AG09309 (cell line): ENCODE measurements at regions not wholly inside any gene's neighbourhood (a gene's known extent, or its start where the extent isn't known, plus 50 kb on each side); places are given as distances from the start of the nearest gene placed in this dataset.

ENCODE experiments used
- DNase-seq: peaks from one replicate; pipeline ENCODE4 v3.0.0-alpha.2; 2010; ENCODE audit warnings: low read depth
- H3K4me3 ChIP-seq: 2 replicates; pipeline ENCODE4 v1.5.1; 2011; ENCODE audit warnings: mild to moderate bottlenecking, low read depth, low read length, moderate library complexity; ENCODE audit not compliant: control insufficient read depth
- CTCF ChIP-seq: IDR thresholded peaks from 2 replicates; pipeline ENCODE4 v1.5.1; 2011; ENCODE audit warnings: mild to moderate bottlenecking, low read depth, low read length, inconsistent platforms; ENCODE audit not compliant: insufficient read depth, control insufficient read depth; ENCODE audit errors: missing control alignments

DNA sequence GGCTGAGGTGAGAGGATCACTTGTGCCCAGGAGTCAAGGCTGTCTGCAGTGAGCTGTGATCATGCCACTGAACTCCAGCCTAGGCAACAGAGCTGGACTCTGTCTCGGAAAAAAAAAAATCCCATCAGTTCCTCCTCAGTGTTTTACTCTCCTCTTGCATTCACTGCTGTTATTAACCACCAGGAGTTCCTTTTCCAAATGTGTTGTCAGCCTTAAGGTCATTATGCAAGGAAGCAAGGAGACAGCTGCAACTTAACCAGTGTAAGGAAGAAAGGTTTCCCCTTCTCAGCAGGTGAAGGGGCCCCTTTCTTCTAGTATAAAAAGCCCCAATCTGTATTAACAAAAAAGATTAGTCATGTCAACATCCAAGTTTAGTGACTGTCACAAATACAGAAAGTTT, 86.6 kb upstream of the LEP start:
- no peak for TF ChIP-seq CTCF
- no peak overlapping the region for H3K4me3 ChIP-seq
- DNase-seq, result no peak

- no peak overlapping the region for H3K4me3 ChIP-seq
- DNase-seq, result no peak
- no peak for TF ChIP-seq CTCF
These were observed 85.9 kb upstream of the LEP start for GRCh38 chr7:128155100-128155740.

GRCh38 chr7:128157906-128158305, 83.2 kb upstream of the LEP start:
- DNase-seq, result no peak
- no peak for TF ChIP-seq CTCF
- no peak overlapping the region for H3K4me3 ChIP-seq

DNA sequence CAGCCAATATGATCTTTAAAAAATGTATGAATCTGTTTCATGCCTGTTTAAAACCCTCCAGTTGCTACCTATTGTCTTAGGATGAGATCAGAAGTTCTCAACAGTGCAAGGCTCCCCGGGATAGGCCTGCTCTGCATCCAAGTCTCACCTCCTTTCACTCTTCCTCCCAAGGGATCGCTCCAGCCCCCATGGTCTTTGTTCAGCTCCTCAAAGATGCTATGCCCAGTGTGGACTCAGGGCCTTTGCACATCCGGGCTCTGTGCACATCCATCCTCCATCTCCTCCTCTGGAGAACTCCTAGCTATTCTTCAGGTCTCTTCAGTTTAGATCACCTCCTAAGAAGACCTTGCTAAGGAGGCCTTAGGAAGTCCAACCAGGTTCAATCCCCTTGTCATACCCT, 82.7 kb upstream of the LEP start:
- no peak for DNase-seq
- no peak for TF ChIP-seq CTCF
- no peak overlapping the region for H3K4me3 ChIP-seq

DNA sequence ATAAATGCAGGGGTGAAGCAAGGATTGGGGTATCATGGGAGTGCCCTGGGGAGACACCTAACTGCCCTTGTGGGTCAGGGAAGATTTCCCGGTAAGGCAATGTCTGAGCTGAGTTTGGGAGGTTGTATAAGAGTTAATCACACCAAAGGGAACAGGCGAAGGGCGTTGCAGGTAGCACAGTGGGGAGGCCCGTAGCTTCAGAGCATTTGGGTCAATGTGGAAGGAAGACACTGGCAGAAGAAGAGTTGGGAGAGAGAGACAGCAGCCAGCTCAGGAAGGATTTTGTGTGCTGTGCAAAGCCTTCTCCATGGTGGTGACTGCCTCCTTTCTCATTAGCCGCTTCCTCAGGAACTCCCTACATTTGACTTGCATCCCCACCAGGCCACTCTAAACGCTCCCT, 80.8 kb upstream of the LEP start:
- no peak for DNase-seq
- no peak for TF ChIP-seq CTCF
- H3K4me3 ChIP-seq, result no peak overlapping the region

DNA sequence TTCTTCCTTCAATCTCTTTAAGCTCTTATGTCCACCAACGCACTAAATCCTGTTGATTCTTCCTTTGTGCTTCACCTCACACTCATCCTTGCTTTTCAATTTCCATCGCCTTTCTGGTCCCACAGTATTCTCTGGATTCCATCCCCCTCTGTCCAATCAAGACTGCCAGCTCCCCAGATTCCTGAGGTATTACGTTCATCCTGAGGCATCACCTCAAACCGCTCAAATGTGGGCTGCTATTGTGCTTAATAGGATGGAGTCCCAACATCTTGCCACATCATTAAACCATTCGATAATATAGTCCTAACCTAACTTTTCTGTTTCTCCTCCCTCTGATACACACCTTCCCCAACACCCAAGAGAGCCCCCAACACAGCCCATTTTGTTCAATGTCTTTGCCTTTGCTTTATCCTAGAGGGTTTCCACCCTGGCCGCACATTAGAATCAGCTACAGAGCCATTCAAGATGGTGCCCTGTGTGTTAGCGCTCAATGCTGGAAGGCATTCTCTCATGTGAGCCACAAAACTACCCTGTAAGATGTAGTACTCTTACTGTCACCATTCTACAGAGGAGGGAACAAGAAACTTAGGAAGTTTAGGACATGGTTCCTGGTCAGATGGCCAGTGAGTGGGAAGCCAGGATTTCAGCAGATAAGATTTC, 79.5 kb upstream of the LEP start:
- TF ChIP-seq CTCF, result no peak
- DNase-seq, result no peak
- H3K4me3 ChIP-seq, result no peak overlapping the region
